Memory B cell (primary cell): ENCODE measurements at regions not wholly inside any gene's neighbourhood (a gene's known extent, or its start where the extent isn't known, plus 50 kb on each side); places are given as distances from the start of the nearest gene placed in this dataset.

Experiments used
- ATAC-seq: fragments of 150-1000 bp; cut with Tn5 transposase; 2 replicates; pipeline ENCODE4 v1.10.0; 2021; ENCODE audit warnings: low read depth, mild to moderate bottlenecking, moderate library complexity
- DNase-seq, 2 donors: peaks; one replicate each; pipeline ENCODE4 v3.0.0; 2022; ENCODE audit warnings: low spot score in 2 of 2
- H3K27ac Mint-ChIP-seq: one replicate; pipeline ENCODE4 v1.8.0; 2022; ENCODE audit warnings: mild to moderate bottlenecking, moderate library complexity, mixed read lengths
- H3K27me3 Mint-ChIP-seq: one replicate; pipeline ENCODE4 v1.8.0; 2022; ENCODE audit warnings: mixed read lengths
- H3K36me3 Mint-ChIP-seq: one replicate; pipeline ENCODE4 v1.8.0; 2022; ENCODE audit warnings: mild to moderate bottlenecking, mixed read lengths
- H3K4me1 Mint-ChIP-seq: one replicate; pipeline ENCODE4 v1.8.0; 2022; ENCODE audit warnings: mixed read lengths
- H3K4me3 Mint-ChIP-seq: one replicate; pipeline ENCODE4 v1.8.0; 2022; ENCODE audit warnings: mild to moderate bottlenecking, moderate library complexity, mixed read lengths
- H3K9me3 Mint-ChIP-seq: one replicate; pipeline ENCODE4 v1.8.0; 2022; ENCODE audit warnings: mixed read lengths

GRCh38 chr12:97229004-97229403 lies 233.6 kb upstream of the RMST start:
- ATAC-seq (no peak), DNase-seq (no peak)
- Mint-ChIP-seq H3K27me3 (peaks cover 8% of the 10 kb centered on the region), H3K4me3 (no peak overlapping the region), H3K4me1 (no peaks in the 10 kb centered on the region), H3K9me3 (peaks cover 2% of the 10 kb centered on the region), H3K27ac (no peak overlapping the region), H3K36me3 (no peaks in the 10 kb centered on the region)

GRCh38 chr12:97235102-97235501 lies 227.5 kb upstream of the RMST start:
- no peaks in the 10 kb centered on the region for H3K36me3 Mint-ChIP-seq
- H3K27me3 Mint-ChIP-seq: peaks cover 4% of the 10 kb centered on the region
- no peak overlapping the region for H3K4me3 Mint-ChIP-seq

GRCh38 chr12:97246368-97246767 lies 216.2 kb upstream of the RMST start:
- Mint-ChIP-seq H3K4me3 (no peak overlapping the region), H3K27ac (no peak overlapping the region), H3K9me3 (no peaks in the 10 kb centered on the region), H3K36me3 (no peaks in the 10 kb centered on the region), H3K27me3 (peaks cover 2% of the 10 kb centered on the region), H3K4me1 (no peaks in the 10 kb centered on the region)
- DNase-seq (no peak), ATAC-seq (no peak)

More at GRCh38 chr12:97235102-97235501, 227.5 kb upstream of the RMST start:
- ATAC-seq: no peak
- no peaks in the 10 kb centered on the region for H3K4me1 Mint-ChIP-seq
- H3K9me3 Mint-ChIP-seq: no peaks in the 10 kb centered on the region
- H3K27ac Mint-ChIP-seq: no peak overlapping the region
- no peak for DNase-seq

GRCh38 chr12:97250483-97250882 lies 212.1 kb upstream of the RMST start:
- no peak for ATAC-seq
- Mint-ChIP-seq H3K36me3 (no peaks in the 10 kb centered on the region), H3K27me3 (peaks cover 3% of the 10 kb centered on the region), H3K27ac (no peak overlapping the region), H3K4me3 (no peak overlapping the region), H3K9me3 (no peaks in the 10 kb centered on the region), H3K4me1 (no peaks in the 10 kb centered on the region)
- DNase-seq: no peak

- ATAC-seq (no peak), DNase-seq (no peak)
- H3K36me3 Mint-ChIP-seq: no peaks in the 10 kb centered on the region
- H3K27me3 Mint-ChIP-seq: peaks cover 5% of the 10 kb centered on the region
- no peak overlapping the region for H3K4me3 Mint-ChIP-seq
- H3K4me1 Mint-ChIP-seq: no peaks in the 10 kb centered on the region
- H3K9me3 Mint-ChIP-seq: no peaks in the 10 kb centered on the region
- H3K27ac Mint-ChIP-seq: no peak overlapping the region
Observed at GRCh38 chr12:97257726-97258125, 204.9 kb upstream of the RMST start.

- Mint-ChIP-seq H3K9me3 (no peaks in the 10 kb centered on the region), H3K4me3 (no peak overlapping the region), H3K4me1 (no peaks in the 10 kb centered on the region), H3K27ac (no peak overlapping the region), H3K27me3 (peaks cover 5% of the 10 kb centered on the region), H3K36me3 (no peaks in the 10 kb centered on the region)
- ATAC-seq: no peak
- DNase-seq: no peak
Observed at GRCh38 chr12:97259098-97259497, 203.5 kb upstream of the RMST start.

GRCh38 chr12:97260786-97261185 lies 201.8 kb upstream of the RMST start:
- Mint-ChIP-seq H3K27ac (no peak overlapping the region), H3K4me3 (no peak overlapping the region), H3K9me3 (no peaks in the 10 kb centered on the region), H3K27me3 (peaks cover 5% of the 10 kb centered on the region), H3K36me3 (no peaks in the 10 kb centered on the region), H3K4me1 (no peaks in the 10 kb centered on the region)
- ATAC-seq (no peak), DNase-seq (no peak)

- Mint-ChIP-seq H3K4me1 (no peaks in the 10 kb centered on the region), H3K27me3 (peaks cover 10% of the 10 kb centered on the region), H3K4me3 (no peak overlapping the region), H3K27ac (no peak overlapping the region), H3K9me3 (peaks cover 2% of the 10 kb centered on the region), H3K36me3 (peaks cover 3% of the 10 kb centered on the region)
- DNase-seq: no peak
- ATAC-seq: no peak
Observed at GRCh38 chr12:97267166-97267565, 195.4 kb upstream of the RMST start.

- H3K27ac Mint-ChIP-seq: no peak overlapping the region
- no peaks in the 10 kb centered on the region for H3K4me1 Mint-ChIP-seq
- peaks cover 3% of the 10 kb centered on the region for H3K36me3 Mint-ChIP-seq
- ATAC-seq: no peak
- H3K27me3 Mint-ChIP-seq: peaks cover 10% of the 10 kb centered on the region
- H3K9me3 Mint-ChIP-seq: peaks cover 2% of the 10 kb centered on the region
- no peak overlapping the region for H3K4me3 Mint-ChIP-seq
- no peak for DNase-seq
Observed at GRCh38 chr12:97267594-97268202, 194.9 kb upstream of the RMST start.

GRCh38 chr12:97272471-97272870 lies 190.1 kb upstream of the RMST start:
- DNase-seq (no peak), ATAC-seq (no peak)
- Mint-ChIP-seq H3K4me1 (peaks cover 4% of the 10 kb centered on the region), H3K27me3 (peaks cover 12% of the 10 kb centered on the region), H3K9me3 (peaks cover 2% of the 10 kb centered on the region), H3K4me3 (no peak overlapping the region), H3K27ac (no peak overlapping the region), H3K36me3 (peaks cover 3% of the 10 kb centered on the region)

GRCh38 chr12:97274386-97274785 lies 188.2 kb upstream of the RMST start:
- ATAC-seq (no peak), DNase-seq (no peak)
- no peaks in the 10 kb centered on the region for H3K9me3 Mint-ChIP-seq
- H3K4me3 Mint-ChIP-seq: no peak overlapping the region
- H3K4me1 Mint-ChIP-seq: peaks cover 4% of the 10 kb centered on the region
- H3K27me3 Mint-ChIP-seq: peaks cover 7% of the 10 kb centered on the region
- peaks cover 3% of the 10 kb centered on the region for H3K36me3 Mint-ChIP-seq
- H3K27ac Mint-ChIP-seq: no peak overlapping the region

GRCh38 chr12:97275256-97275655 lies 187.3 kb upstream of the RMST start:
- ATAC-seq (peak; percentile 47), DNase-seq (no peak)
- peaks cover under 1% of the 10 kb centered on the region for H3K9me3 Mint-ChIP-seq
- no peak overlapping the region for H3K27ac Mint-ChIP-seq
- H3K27me3 Mint-ChIP-seq: peaks cover 9% of the 10 kb centered on the region
- peaks cover 4% of the 10 kb centered on the region for H3K4me1 Mint-ChIP-seq
- H3K4me3 Mint-ChIP-seq: peak overlapping the region; percentile 41
- H3K36me3 Mint-ChIP-seq: peaks cover 3% of the 10 kb centered on the region

- no peak for DNase-seq
- Mint-ChIP-seq H3K36me3 (peaks cover 1% of the 10 kb centered on the region), H3K9me3 (peaks cover 2% of the 10 kb centered on the region), H3K27me3 (peaks cover 8% of the 10 kb centered on the region), H3K4me1 (peaks cover 4% of the 10 kb centered on the region), H3K27ac (peak overlapping the region; percentile 69), H3K4me3 (no peak overlapping the region)
- no peak for ATAC-seq
Observed at GRCh38 chr12:97275728-97276590, 186.6 kb upstream of the RMST start.

GRCh38 chr12:97276661-97277429 lies 185.8 kb upstream of the RMST start:
- peaks cover 4% of the 10 kb centered on the region for H3K4me1 Mint-ChIP-seq
- DNase-seq (no peak), ATAC-seq (peak; percentile 42)
- H3K9me3 Mint-ChIP-seq: peaks cover 2% of the 10 kb centered on the region
- peaks cover 1% of the 10 kb centered on the region for H3K36me3 Mint-ChIP-seq
- H3K27me3 Mint-ChIP-seq: peaks cover 8% of the 10 kb centered on the region
- H3K27ac Mint-ChIP-seq: peak overlapping the region; percentile 69
- H3K4me3 Mint-ChIP-seq: no peak overlapping the region
